ENCODE measurements at regions not wholly inside any gene's neighbourhood (a gene's known extent, or its start where the extent isn't known, plus 50 kb on each side); places are given as distances from the start of the nearest gene placed in this dataset.
"Not testable (repeated sequence)": the region's sequence is repeated elsewhere in the genome, so short reads cannot be mapped to it uniquely, and the experiment has no call there.

- no peak for DNase-seq (ENCODE audit: low spot score)
- Mint-ChIP-seq H3K36me3 (ENCODE audit: low read depth) (no peaks in the 10 kb centered on the region), H3K4me1 (ENCODE audit: low read depth) (peaks cover 39% of the 10 kb centered on the region), H3K4me3 (ENCODE audit: unreplicated experiment) (no peak overlapping the region), H3K27ac (ENCODE audit: unreplicated experiment) (no peak overlapping the region), H3K9me3 (ENCODE audit: low read depth) (no peaks in the 10 kb centered on the region), H3K27me3 (ENCODE audit: low read depth) (no peaks in the 10 kb centered on the region)
- TF ChIP-seq CTCF (IDR thresholded peaks at IDR 0.05), result no peak
Observed at GRCh38 chr15:66886686-66887273, 178.6 kb upstream of the SMAD3 start.

GRCh38 chr15:66889298-66889697 lies 176.1 kb upstream of the SMAD3 start:
- H3K9me3 Mint-ChIP-seq (ENCODE audit: low read depth); H3K27me3 Mint-ChIP-seq (ENCODE audit: low read depth); DNase-seq (ENCODE audit: low spot score); H3K27ac Mint-ChIP-seq (ENCODE audit: unreplicated experiment); H3K4me3 Mint-ChIP-seq (ENCODE audit: unreplicated experiment); H3K36me3 Mint-ChIP-seq (ENCODE audit: low read depth): not testable (repeated sequence)
- peaks cover 27% of the 10 kb centered on the region for H3K4me1 Mint-ChIP-seq (ENCODE audit: low read depth)

GRCh38 chr15:66891776-66892175 lies 173.6 kb upstream of the SMAD3 start:
- Mint-ChIP-seq H3K4me3 (ENCODE audit: unreplicated experiment) (no peak overlapping the region), H3K36me3 (ENCODE audit: low read depth) (no peaks in the 10 kb centered on the region), H3K9me3 (ENCODE audit: low read depth) (no peaks in the 10 kb centered on the region), H3K27me3 (ENCODE audit: low read depth) (no peaks in the 10 kb centered on the region), H3K4me1 (ENCODE audit: low read depth) (peaks cover 31% of the 10 kb centered on the region), H3K27ac (ENCODE audit: unreplicated experiment) (no peak overlapping the region)
- no peak for DNase-seq (ENCODE audit: low spot score)
- TF ChIP-seq CTCF (IDR thresholded peaks at IDR 0.05), result no peak

DNA sequence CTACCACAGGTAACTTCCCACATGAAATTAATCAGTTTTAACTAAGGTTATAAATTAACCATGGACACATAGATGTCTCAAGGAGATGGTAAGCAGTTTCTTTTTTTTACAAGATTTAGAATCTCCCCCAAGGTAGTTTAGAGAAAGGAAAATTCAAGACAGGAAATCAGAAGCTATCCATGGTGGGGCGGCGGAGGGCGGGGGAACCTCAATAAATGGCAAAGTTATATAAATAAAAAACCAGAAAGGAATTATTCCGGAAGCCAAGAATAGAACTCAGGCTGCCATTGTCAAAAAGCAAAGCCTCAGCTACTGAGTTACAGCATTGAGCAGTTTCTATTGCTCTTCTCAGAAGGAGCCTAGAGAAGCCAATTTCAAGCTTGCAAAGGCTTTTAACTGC lies 172.1 kb upstream of the SMAD3 start:
- H3K4me3 Mint-ChIP-seq (ENCODE audit: unreplicated experiment), result no peak overlapping the region
- H3K36me3 Mint-ChIP-seq (ENCODE audit: low read depth), result no peaks in the 10 kb centered on the region
- H3K27me3 Mint-ChIP-seq (ENCODE audit: low read depth), result no peaks in the 10 kb centered on the region
- TF ChIP-seq CTCF (IDR thresholded peaks at IDR 0.05), result no peak
- no peaks in the 10 kb centered on the region for H3K9me3 Mint-ChIP-seq (ENCODE audit: low read depth)
- H3K27ac Mint-ChIP-seq (ENCODE audit: unreplicated experiment), result no peak overlapping the region
- H3K4me1 Mint-ChIP-seq (ENCODE audit: low read depth), result peaks cover 23% of the 10 kb centered on the region
- no peak for DNase-seq (ENCODE audit: low spot score)

GRCh38 chr15:66894363-66894762 lies 171.0 kb upstream of the SMAD3 start:
- no peak for TF ChIP-seq CTCF (IDR thresholded peaks at IDR 0.05)
- H3K36me3 Mint-ChIP-seq (ENCODE audit: low read depth), result no peaks in the 10 kb centered on the region
- DNase-seq (ENCODE audit: low spot score), result no peak
- no peaks in the 10 kb centered on the region for H3K27me3 Mint-ChIP-seq (ENCODE audit: low read depth)
- H3K4me3 Mint-ChIP-seq (ENCODE audit: unreplicated experiment), result no peak overlapping the region
- no peaks in the 10 kb centered on the region for H3K9me3 Mint-ChIP-seq (ENCODE audit: low read depth)
- H3K27ac Mint-ChIP-seq (ENCODE audit: unreplicated experiment), result no peak overlapping the region
- H3K4me1 Mint-ChIP-seq (ENCODE audit: low read depth), result peaks cover 23% of the 10 kb centered on the region
